Hepatocyte (in vitro differentiated cells): ENCODE measurements at regions not wholly inside any gene's neighbourhood (a gene's known extent, or its start where the extent isn't known, plus 50 kb on each side); places are given as distances from the start of the nearest gene placed in this dataset.

Source experiments
- DNase-seq: peaks from one replicate; pipeline ENCODE4 v3.0.0-alpha.2; 2016; ENCODE audit warnings: low spot score
- H2AFZ ChIP-seq: fragments of 200-600 bp; sonication (generic); 2 replicates; pipeline ENCODE4 v1.6.0; 2016; ENCODE audit warnings: antibody characterized with exemption, mild to moderate bottlenecking
- H3K27ac ChIP-seq: fragments of 200-600 bp; sonication (generic); 2 replicates; pipeline ENCODE4 v1.5.1; 2016; ENCODE audit warnings: mild to moderate bottlenecking
- H3K27me3 ChIP-seq: fragments of 200-600 bp; sonication (generic); 2 replicates; pipeline ENCODE4 v1.6.1; 2016
- H3K36me3 ChIP-seq: fragments of 200-600 bp; sonication (generic); replicated peaks from 2 replicates; pipeline ENCODE4 v1.5.1; 2016; ENCODE audit warnings: low read depth; ENCODE audit not compliant: insufficient read depth
- H3K4me1 ChIP-seq: fragments of 200-600 bp; sonication (generic); 2 replicates; pipeline ENCODE4 v1.5.1; 2016; ENCODE audit warnings: mild to moderate bottlenecking, moderate library complexity; ENCODE audit not compliant: insufficient read depth
- H3K4me2 ChIP-seq: fragments of 200-600 bp; sonication (generic); 2 replicates; pipeline ENCODE4 v1.6.0; 2016
- H3K4me3 ChIP-seq: fragments of 200-600 bp; sonication (generic); 2 replicates; pipeline ENCODE4 v1.5.1; 2016; ENCODE audit warnings: mild to moderate bottlenecking
- H3K79me2 ChIP-seq: fragments of 200-600 bp; sonication (generic); 2 replicates; pipeline ENCODE4 v1.6.0; 2017; ENCODE audit warnings: mild to moderate bottlenecking
- H3K9me2 ChIP-seq: fragments of 200-600 bp; sonication (generic); replicated peaks from 2 replicates; pipeline ENCODE4 v1.6.0; 2017; ENCODE audit warnings: mild to moderate bottlenecking; ENCODE audit not compliant: insufficient read depth
- H3K9me3 ChIP-seq: fragments of 200-600 bp; sonication (generic); 2 replicates; pipeline ENCODE4 v1.5.1; 2016; ENCODE audit warnings: low read depth, mild to moderate bottlenecking
- H4K20me1 ChIP-seq: fragments of 200-600 bp; sonication (generic); 2 replicates; pipeline ENCODE4 v1.6.0; 2016; ENCODE audit warnings: mild to moderate bottlenecking; ENCODE audit not compliant: insufficient read depth, poor library complexity, severe bottlenecking
- CTCF ChIP-seq: fragments of 200-600 bp; sonication (generic); IDR thresholded peaks from 2 replicates; pipeline ENCODE4 v1.5.1; 2016; ENCODE audit warnings: antibody characterized with exemption, mild to moderate bottlenecking; ENCODE audit not compliant: poor library complexity
- EZH2 ChIP-seq: fragments of 200-600 bp; sonication (generic); IDR thresholded peaks from 2 replicates; pipeline ENCODE4 v1.6.1; 2016; ENCODE audit warnings: antibody characterized with exemption, mild to moderate bottlenecking, borderline replicate concordance
- EZH2phosphoT487 ChIP-seq: fragments of 200-600 bp; sonication (generic); IDR thresholded peaks from one replicate; pipeline ENCODE4 v1.6.1; 2018; ENCODE audit warnings: antibody characterized with exemption, mild to moderate bottlenecking, low read depth, moderate library complexity; ENCODE audit not compliant: unreplicated experiment, severe bottlenecking
- WGBS: methylation state at CpG from one replicate; pipeline ENCODE4 v1.1.6; 2016; ENCODE audit warnings: low lambda C conversion rate; ENCODE audit errors: missing lambda C conversion rate; 5-methylcytosine and 5-hydroxymethylcytosine counted together

DNA sequence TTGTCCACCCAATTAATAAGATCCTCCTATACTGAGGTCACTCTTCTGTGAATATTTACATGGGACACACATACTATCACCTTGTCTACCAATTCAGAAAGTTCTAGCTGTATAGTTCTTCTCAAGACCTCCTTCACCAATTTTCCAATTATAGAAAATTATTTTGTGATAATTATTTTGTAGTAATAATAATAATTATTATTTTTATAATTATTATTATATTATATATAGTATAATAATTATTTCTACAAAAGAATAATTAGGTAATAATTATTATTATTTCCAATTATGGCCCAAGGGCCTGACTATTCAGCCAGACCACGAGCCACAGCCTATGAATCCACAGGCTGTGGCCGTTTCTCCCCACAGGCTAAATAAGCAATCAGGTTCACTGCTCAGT lies 164.1 kb upstream of the IGSF21 start:
- Histone ChIP-seq H2AFZ (no peak overlapping the region), H3K9me2 (no peaks in the 10 kb centered on the region), H3K9me3 (no peaks in the 10 kb centered on the region), H3K27ac (no peak overlapping the region), H3K4me1 (no peaks in the 10 kb centered on the region), H3K79me2 (no peaks in the 10 kb centered on the region), H3K36me3 (no peaks in the 10 kb centered on the region), H4K20me1 (no peaks in the 10 kb centered on the region), H3K4me3 (no peak overlapping the region), H3K4me2 (no peak overlapping the region), H3K27me3 (no peaks in the 10 kb centered on the region)
- no peak for DNase-seq
- WGBS, result 85% methylated on average over 2 of the region's 2 CpGs
- TF ChIP-seq CTCF (no peak), EZH2 (no peak), EZH2phosphoT487 (no peak)

GRCh38 chr1:17944646-17945045 lies 163.0 kb upstream of the IGSF21 start:
- no peak overlapping the region for H3K4me2 ChIP-seq
- H3K27ac ChIP-seq, result no peak overlapping the region
- H3K4me3 ChIP-seq, result no peak overlapping the region
- no peak for TF ChIP-seq EZH2
- no peak for TF ChIP-seq CTCF
- no peak for TF ChIP-seq EZH2phosphoT487
- H3K36me3 ChIP-seq, result no peaks in the 10 kb centered on the region
- H3K9me2 ChIP-seq, result no peaks in the 10 kb centered on the region
- H3K4me1 ChIP-seq, result no peaks in the 10 kb centered on the region
- DNase-seq, result no peak
- H3K27me3 ChIP-seq, result no peaks in the 10 kb centered on the region
- 63% methylated on average over 4 of the region's 4 CpGs for WGBS
- H4K20me1 ChIP-seq, result no peaks in the 10 kb centered on the region
- no peak overlapping the region for H2AFZ ChIP-seq
- no peaks in the 10 kb centered on the region for H3K9me3 ChIP-seq
- H3K79me2 ChIP-seq, result no peaks in the 10 kb centered on the region

DNA sequence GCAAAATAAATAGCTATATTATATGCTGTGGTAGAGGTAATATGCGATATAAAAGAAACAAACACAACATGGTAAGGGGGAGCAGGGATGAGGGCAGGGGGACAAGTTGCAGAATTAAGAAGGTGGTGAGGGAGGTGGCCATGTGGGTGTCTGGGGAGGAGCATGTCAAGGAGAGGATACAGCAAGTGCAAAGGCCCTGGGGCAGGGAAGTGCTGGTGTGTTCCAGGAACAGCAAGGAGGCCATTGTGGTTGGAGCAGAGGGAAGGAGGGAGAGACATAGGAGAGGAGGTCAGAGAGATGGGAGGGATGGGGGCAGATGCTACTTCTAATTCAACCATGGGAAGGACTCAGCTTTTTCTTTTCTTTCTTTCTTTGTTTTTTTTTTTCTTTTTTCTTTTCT lies 161.2 kb upstream of the IGSF21 start:
- Histone ChIP-seq H2AFZ (no peak overlapping the region), H3K9me3 (no peaks in the 10 kb centered on the region), H3K27me3 (no peaks in the 10 kb centered on the region), H3K36me3 (no peaks in the 10 kb centered on the region), H3K4me3 (no peak overlapping the region), H3K79me2 (no peaks in the 10 kb centered on the region), H4K20me1 (no peaks in the 10 kb centered on the region), H3K4me1 (no peaks in the 10 kb centered on the region), H3K27ac (no peak overlapping the region), H3K4me2 (no peak overlapping the region), H3K9me2 (no peaks in the 10 kb centered on the region)
- 100% methylated on average over 1 of the region's 1 CpG for WGBS
- no peak for DNase-seq
- TF ChIP-seq EZH2 (no peak), CTCF (no peak), EZH2phosphoT487 (no peak)

- 80% methylated on average over 9 of the region's 9 CpGs for WGBS
- no peak for DNase-seq
- peaks cover 2% of the 10 kb centered on the region for H3K27me3 ChIP-seq
Observed at GRCh38 chr1:17948594-17948993, 159.0 kb upstream of the IGSF21 start.

More at GRCh38 chr1:17948594-17948993, 159.0 kb upstream of the IGSF21 start:
- H4K20me1 ChIP-seq, result no peaks in the 10 kb centered on the region
- no peaks in the 10 kb centered on the region for H3K36me3 ChIP-seq
- no peaks in the 10 kb centered on the region for H3K4me1 ChIP-seq
- no peak overlapping the region for H3K4me3 ChIP-seq
- H2AFZ ChIP-seq, result no peak overlapping the region
- no peaks in the 10 kb centered on the region for H3K79me2 ChIP-seq
- no peak overlapping the region for H3K27ac ChIP-seq
- no peak for TF ChIP-seq CTCF
- TF ChIP-seq EZH2, result no peak
- TF ChIP-seq EZH2phosphoT487, result no peak
- no peaks in the 10 kb centered on the region for H3K9me2 ChIP-seq
- H3K4me2 ChIP-seq, result no peak overlapping the region
- no peaks in the 10 kb centered on the region for H3K9me3 ChIP-seq
